WTC11 (cell line): ENCODE measurements at regions not wholly inside any gene's neighbourhood (a gene's known extent, or its start where the extent isn't known, plus 50 kb on each side); places are given as distances from the start of the nearest gene placed in this dataset.

Experiments
- ATAC-seq: fragments of 200-7000 bp; cut with Tn5 transposase; 2 replicates; pipeline ENCODE4 v1.10.0; 2021; ENCODE audit warnings: mild to moderate bottlenecking, moderate library complexity
- CTCF ChIA-PET: fragments of 300-600 bp; sonication (Branson Sonifier 250); formaldehyde crosslinking; loops from one replicate; lab custom pipeline; 2021; ENCODE audit warnings: antibody characterized with exemption; lab: Charles Lee
- POLR2A ChIA-PET: fragments of 350-600 bp; sonication (Branson Sonifier 250); formaldehyde crosslinking; loops from one replicate; lab custom pipeline; 2021; ENCODE audit warnings: antibody characterized with exemption; lab: Charles Lee
- DNase-seq: peaks from one replicate; pipeline ENCODE4 v3.0.0; 2021; ENCODE audit warnings: low spot score
- H3K27ac Mint-ChIP-seq: 2 replicates; pipeline ENCODE4 v1.8.0; 2021; ENCODE audit warnings: mixed read lengths
- H3K27me3 Mint-ChIP-seq: 2 replicates; pipeline ENCODE4 v1.8.0; 2021; ENCODE audit warnings: low read depth, mild to moderate bottlenecking, moderate library complexity, mixed read lengths
- H3K36me3 Mint-ChIP-seq: 2 replicates; pipeline ENCODE4 v1.8.0; 2021; ENCODE audit warnings: mixed read lengths
- H3K4me1 Mint-ChIP-seq: 2 replicates; pipeline ENCODE4 v1.8.0; 2022; ENCODE audit warnings: mixed read lengths
- H3K4me3 Mint-ChIP-seq: 2 replicates; pipeline ENCODE4 v1.8.0; 2021; ENCODE audit warnings: mild to moderate bottlenecking, moderate library complexity, mixed read lengths
- H3K9me3 Mint-ChIP-seq: 2 replicates; pipeline ENCODE4 v1.8.0; 2021; ENCODE audit warnings: mixed read lengths
- CREB1 ChIP-seq: sonication (generic); formaldehyde crosslinking; IDR thresholded peaks from 2 replicates; pipeline ENCODE4 v1.8.0; 2023; ENCODE audit warnings: mild to moderate bottlenecking, missing genetic modification reagents
- ETV6 ChIP-seq: sonication (generic); formaldehyde crosslinking; IDR thresholded peaks from 2 replicates; pipeline ENCODE4 v1.8.1; 2022; ENCODE audit warnings: mild to moderate bottlenecking, missing genetic modification reagents
- FOXJ3 ChIP-seq: sonication (generic); formaldehyde crosslinking; IDR thresholded peaks from 2 replicates; pipeline ENCODE4 v1.9.0; 2021; ENCODE audit warnings: missing genetic modification reagents, mild to moderate bottlenecking, borderline replicate concordance
- FOXP1 ChIP-seq: sonication (generic); formaldehyde crosslinking; IDR thresholded peaks from 2 replicates; pipeline ENCODE4 v1.8.0; 2022; ENCODE audit warnings: missing genetic modification reagents, mild to moderate bottlenecking, moderate library complexity, borderline replicate concordance
- IRF2 ChIP-seq: sonication (generic); formaldehyde crosslinking; IDR thresholded peaks from 2 replicates; pipeline ENCODE4 v1.8.0; 2022; ENCODE audit warnings: low read depth, missing genetic modification reagents, borderline replicate concordance
- JUN ChIP-seq: sonication (generic); formaldehyde crosslinking; IDR thresholded peaks from 2 replicates; pipeline ENCODE4 v1.8.0; 2023; ENCODE audit warnings: mild to moderate bottlenecking, missing genetic modification reagents
- TP53 ChIP-seq: sonication (generic); formaldehyde crosslinking; IDR thresholded peaks from 2 replicates; pipeline ENCODE4 v1.8.1; 2023; ENCODE audit warnings: mild to moderate bottlenecking, missing genetic modification reagents
- ZNF121 ChIP-seq: sonication (generic); formaldehyde crosslinking; IDR thresholded peaks from 2 replicates; pipeline ENCODE4 v1.8.0; 2023; ENCODE audit warnings: missing genetic modification reagents
- ZNF317 ChIP-seq: sonication (generic); formaldehyde crosslinking; IDR thresholded peaks from 2 replicates; pipeline ENCODE4 v1.8.1; 2023; ENCODE audit warnings: low read depth, mild to moderate bottlenecking, moderate library complexity, missing genetic modification reagents, borderline replicate concordance
- ZNF416 ChIP-seq: fragments of 250-450 bp; sonication (Bioruptor Pico); IDR thresholded peaks from 2 replicates; pipeline ENCODE4 v1.9.0; 2021; ENCODE audit warnings: mild to moderate bottlenecking, inconsistent platforms
- TF ChIP-seq, protein P1 (sequence below): sonication (generic); formaldehyde crosslinking; IDR thresholded peaks from 2 replicates; pipeline ENCODE4 v1.8.0; 2023; ENCODE audit warnings: missing genetic modification reagents, mild to moderate bottlenecking, borderline replicate concordance
- TF ChIP-seq, protein P2 (sequence below): sonication (generic); formaldehyde crosslinking; IDR thresholded peaks from 2 replicates; pipeline ENCODE4 v1.8.0; 2023; ENCODE audit warnings: missing genetic modification reagents
- TF ChIP-seq, protein P3 (sequence below): sonication (generic); formaldehyde crosslinking; IDR thresholded peaks from 2 replicates; pipeline ENCODE4 v1.8.1; 2022; ENCODE audit warnings: low read depth, mild to moderate bottlenecking, moderate library complexity, missing genetic modification reagents, borderline replicate concordance
- TF ChIP-seq, protein P4 (sequence below): sonication (generic); formaldehyde crosslinking; IDR thresholded peaks from 2 replicates; pipeline ENCODE4 v1.8.1; 2022; ENCODE audit warnings: missing genetic modification reagents, borderline replicate concordance
- TF ChIP-seq, protein P5 (sequence below): sonication (generic); formaldehyde crosslinking; IDR thresholded peaks from 2 replicates; pipeline ENCODE4 v1.8.1; 2022; ENCODE audit warnings: mild to moderate bottlenecking, moderate library complexity, missing genetic modification reagents
- TF ChIP-seq, protein P6 (sequence below): fragments of 250-450 bp; sonication (Bioruptor Pico); IDR thresholded peaks from 2 replicates; pipeline ENCODE4 v1.9.0; 2021; ENCODE audit warnings: mild to moderate bottlenecking, borderline replicate concordance

DNA sequence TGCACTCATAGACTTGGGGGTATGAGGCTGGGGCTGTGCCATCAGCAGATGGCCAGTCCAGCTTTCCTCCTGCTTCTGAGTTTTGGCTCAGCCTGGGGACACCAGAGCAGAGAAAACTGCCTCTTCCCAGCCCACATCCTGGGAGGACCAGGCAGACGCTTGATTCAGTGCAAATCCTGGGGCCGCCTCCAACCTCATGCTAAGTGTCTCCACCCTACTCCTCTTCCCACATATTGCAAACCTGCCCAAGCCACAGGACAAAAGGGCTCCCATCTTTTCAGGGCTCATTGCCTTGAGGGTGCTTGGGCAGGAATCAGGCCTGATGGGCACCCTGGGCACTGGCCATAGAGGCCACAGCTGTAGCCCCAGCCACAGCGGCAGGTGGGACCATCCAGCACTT, 79.7 kb upstream of the SHANK2 start:
- H3K27me3 Mint-ChIP-seq = peaks cover 29% of the 10 kb centered on the region
- POLR2A ChIA-PET = no interaction called here
- no peaks in the 10 kb centered on the region for H3K4me1 Mint-ChIP-seq
- peaks cover 20% of the 10 kb centered on the region for H3K36me3 Mint-ChIP-seq
- ATAC-seq (no peak), DNase-seq (no peak)
- no peak overlapping the region for H3K4me3 Mint-ChIP-seq
- no peak for TF ChIP-seq ZNF416 (CRISPR knock-in tag)
- no peak for TF ChIP-seq ZNF317 (CRISPR knock-in tag)
- TF ChIP-seq, protein P1, sequence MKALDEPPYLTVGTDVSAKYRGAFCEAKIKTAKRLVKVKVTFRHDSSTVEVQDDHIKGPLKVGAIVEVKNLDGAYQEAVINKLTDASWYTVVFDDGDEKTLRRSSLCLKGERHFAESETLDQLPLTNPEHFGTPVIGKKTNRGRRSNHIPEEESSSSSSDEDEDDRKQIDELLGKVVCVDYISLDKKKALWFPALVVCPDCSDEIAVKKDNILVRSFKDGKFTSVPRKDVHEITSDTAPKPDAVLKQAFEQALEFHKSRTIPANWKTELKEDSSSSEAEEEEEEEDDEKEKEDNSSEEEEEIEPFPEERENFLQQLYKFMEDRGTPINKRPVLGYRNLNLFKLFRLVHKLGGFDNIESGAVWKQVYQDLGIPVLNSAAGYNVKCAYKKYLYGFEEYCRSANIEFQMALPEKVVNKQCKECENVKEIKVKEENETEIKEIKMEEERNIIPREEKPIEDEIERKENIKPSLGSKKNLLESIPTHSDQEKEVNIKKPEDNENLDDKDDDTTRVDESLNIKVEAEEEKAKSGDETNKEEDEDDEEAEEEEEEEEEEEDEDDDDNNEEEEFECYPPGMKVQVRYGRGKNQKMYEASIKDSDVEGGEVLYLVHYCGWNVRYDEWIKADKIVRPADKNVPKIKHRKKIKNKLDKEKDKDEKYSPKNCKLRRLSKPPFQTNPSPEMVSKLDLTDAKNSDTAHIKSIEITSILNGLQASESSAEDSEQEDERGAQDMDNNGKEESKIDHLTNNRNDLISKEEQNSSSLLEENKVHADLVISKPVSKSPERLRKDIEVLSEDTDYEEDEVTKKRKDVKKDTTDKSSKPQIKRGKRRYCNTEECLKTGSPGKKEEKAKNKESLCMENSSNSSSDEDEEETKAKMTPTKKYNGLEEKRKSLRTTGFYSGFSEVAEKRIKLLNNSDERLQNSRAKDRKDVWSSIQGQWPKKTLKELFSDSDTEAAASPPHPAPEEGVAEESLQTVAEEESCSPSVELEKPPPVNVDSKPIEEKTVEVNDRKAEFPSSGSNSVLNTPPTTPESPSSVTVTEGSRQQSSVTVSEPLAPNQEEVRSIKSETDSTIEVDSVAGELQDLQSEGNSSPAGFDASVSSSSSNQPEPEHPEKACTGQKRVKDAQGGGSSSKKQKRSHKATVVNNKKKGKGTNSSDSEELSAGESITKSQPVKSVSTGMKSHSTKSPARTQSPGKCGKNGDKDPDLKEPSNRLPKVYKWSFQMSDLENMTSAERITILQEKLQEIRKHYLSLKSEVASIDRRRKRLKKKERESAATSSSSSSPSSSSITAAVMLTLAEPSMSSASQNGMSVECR (CRISPR knock-in tag) = no peak
- CTCF ChIA-PET = no interaction called here
- H3K27ac Mint-ChIP-seq = no peak overlapping the region
- H3K9me3 Mint-ChIP-seq = peaks cover 52% of the 10 kb centered on the region

DNA sequence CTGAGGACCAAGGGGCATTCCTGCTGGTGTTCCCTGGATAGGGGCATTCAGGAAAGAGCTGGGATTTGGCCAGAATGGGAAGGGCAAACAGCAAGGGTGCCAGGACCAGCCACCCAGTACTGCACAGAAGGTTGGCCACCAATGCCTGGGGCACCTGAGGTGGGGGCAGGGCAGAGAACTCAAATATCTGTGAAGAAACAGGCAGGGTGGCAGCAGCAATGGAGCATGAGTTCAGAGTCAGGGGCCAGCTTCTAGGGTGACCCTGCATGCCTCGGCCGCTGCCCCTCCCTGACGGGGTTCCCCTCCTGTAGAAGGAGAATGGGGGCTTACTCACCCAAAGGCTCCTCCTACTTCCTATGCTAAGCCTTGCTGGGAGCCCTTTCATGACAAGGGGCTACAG, 79.3 kb upstream of the SHANK2 start:
- no peak for ATAC-seq
- Mint-ChIP-seq H3K4me1 (no peaks in the 10 kb centered on the region), H3K27ac (no peak overlapping the region), H3K4me3 (no peak overlapping the region), H3K9me3 (peaks cover 51% of the 10 kb centered on the region), H3K36me3 (peaks cover 20% of the 10 kb centered on the region), H3K27me3 (peaks cover 28% of the 10 kb centered on the region)
- ChIA-PET POLR2A (no interaction called here), CTCF (no interaction called here)
- TF ChIP-seq, protein P2, sequence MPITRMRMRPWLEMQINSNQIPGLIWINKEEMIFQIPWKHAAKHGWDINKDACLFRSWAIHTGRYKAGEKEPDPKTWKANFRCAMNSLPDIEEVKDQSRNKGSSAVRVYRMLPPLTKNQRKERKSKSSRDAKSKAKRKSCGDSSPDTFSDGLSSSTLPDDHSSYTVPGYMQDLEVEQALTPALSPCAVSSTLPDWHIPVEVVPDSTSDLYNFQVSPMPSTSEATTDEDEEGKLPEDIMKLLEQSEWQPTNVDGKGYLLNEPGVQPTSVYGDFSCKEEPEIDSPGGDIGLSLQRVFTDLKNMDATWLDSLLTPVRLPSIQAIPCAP (CRISPR knock-in tag) = no peak
- TF ChIP-seq, protein P3, sequence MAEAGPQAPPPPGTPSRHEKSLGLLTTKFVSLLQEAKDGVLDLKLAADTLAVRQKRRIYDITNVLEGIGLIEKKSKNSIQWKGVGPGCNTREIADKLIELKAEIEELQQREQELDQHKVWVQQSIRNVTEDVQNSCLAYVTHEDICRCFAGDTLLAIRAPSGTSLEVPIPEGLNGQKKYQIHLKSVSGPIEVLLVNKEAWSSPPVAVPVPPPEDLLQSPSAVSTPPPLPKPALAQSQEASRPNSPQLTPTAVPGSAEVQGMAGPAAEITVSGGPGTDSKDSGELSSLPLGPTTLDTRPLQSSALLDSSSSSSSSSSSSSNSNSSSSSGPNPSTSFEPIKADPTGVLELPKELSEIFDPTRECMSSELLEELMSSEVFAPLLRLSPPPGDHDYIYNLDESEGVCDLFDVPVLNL (CRISPR knock-in tag) = no peak
- TF ChIP-seq FOXJ3 (CRISPR knock-in tag) (no peak), TP53 (CRISPR knock-in tag) (no peak), CREB1 (CRISPR knock-in tag) (no peak), JUN (CRISPR knock-in tag) (no peak), ZNF121 (CRISPR knock-in tag) (no peak), ETV6 (CRISPR knock-in tag) (no peak), FOXP1 (no peak), IRF2 (no peak)
- TF ChIP-seq, protein P4, sequence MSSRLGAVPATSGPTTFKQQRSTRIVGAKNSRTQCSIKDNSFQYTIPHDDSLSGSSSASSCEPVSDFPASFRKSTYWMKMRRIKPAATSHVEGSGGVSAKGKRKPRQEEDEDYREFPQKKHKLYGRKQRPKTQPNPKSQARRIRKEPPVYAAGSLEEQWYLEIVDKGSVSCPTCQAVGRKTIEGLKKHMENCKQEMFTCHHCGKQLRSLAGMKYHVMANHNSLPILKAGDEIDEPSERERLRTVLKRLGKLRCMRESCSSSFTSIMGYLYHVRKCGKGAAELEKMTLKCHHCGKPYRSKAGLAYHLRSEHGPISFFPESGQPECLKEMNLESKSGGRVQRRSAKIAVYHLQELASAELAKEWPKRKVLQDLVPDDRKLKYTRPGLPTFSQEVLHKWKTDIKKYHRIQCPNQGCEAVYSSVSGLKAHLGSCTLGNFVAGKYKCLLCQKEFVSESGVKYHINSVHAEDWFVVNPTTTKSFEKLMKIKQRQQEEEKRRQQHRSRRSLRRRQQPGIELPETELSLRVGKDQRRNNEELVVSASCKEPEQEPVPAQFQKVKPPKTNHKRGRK = no peak
- TF ChIP-seq, protein P5, sequence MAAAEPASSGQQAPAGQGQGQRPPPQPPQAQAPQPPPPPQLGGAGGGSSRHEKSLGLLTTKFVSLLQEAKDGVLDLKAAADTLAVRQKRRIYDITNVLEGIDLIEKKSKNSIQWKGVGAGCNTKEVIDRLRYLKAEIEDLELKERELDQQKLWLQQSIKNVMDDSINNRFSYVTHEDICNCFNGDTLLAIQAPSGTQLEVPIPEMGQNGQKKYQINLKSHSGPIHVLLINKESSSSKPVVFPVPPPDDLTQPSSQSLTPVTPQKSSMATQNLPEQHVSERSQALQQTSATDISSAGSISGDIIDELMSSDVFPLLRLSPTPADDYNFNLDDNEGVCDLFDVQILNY (CRISPR knock-in tag) = no peak
- TF ChIP-seq, protein P1 (CRISPR knock-in tag) = no peak
- TF ChIP-seq, protein P6, sequence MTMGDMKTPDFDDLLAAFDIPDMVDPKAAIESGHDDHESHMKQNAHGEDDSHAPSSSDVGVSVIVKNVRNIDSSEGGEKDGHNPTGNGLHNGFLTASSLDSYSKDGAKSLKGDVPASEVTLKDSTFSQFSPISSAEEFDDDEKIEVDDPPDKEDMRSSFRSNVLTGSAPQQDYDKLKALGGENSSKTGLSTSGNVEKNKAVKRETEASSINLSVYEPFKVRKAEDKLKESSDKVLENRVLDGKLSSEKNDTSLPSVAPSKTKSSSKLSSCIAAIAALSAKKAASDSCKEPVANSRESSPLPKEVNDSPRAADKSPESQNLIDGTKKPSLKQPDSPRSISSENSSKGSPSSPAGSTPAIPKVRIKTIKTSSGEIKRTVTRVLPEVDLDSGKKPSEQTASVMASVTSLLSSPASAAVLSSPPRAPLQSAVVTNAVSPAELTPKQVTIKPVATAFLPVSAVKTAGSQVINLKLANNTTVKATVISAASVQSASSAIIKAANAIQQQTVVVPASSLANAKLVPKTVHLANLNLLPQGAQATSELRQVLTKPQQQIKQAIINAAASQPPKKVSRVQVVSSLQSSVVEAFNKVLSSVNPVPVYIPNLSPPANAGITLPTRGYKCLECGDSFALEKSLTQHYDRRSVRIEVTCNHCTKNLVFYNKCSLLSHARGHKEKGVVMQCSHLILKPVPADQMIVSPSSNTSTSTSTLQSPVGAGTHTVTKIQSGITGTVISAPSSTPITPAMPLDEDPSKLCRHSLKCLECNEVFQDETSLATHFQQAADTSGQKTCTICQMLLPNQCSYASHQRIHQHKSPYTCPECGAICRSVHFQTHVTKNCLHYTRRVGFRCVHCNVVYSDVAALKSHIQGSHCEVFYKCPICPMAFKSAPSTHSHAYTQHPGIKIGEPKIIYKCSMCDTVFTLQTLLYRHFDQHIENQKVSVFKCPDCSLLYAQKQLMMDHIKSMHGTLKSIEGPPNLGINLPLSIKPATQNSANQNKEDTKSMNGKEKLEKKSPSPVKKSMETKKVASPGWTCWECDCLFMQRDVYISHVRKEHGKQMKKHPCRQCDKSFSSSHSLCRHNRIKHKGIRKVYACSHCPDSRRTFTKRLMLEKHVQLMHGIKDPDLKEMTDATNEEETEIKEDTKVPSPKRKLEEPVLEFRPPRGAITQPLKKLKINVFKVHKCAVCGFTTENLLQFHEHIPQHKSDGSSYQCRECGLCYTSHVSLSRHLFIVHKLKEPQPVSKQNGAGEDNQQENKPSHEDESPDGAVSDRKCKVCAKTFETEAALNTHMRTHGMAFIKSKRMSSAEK (CRISPR knock-in tag) = no peak
- DNase-seq = no peak
